ENCODE measurements at regions not wholly inside any gene's neighbourhood (a gene's known extent, or its start where the extent isn't known, plus 50 kb on each side); places are given as distances from the start of the nearest gene placed in this dataset.

DNA sequence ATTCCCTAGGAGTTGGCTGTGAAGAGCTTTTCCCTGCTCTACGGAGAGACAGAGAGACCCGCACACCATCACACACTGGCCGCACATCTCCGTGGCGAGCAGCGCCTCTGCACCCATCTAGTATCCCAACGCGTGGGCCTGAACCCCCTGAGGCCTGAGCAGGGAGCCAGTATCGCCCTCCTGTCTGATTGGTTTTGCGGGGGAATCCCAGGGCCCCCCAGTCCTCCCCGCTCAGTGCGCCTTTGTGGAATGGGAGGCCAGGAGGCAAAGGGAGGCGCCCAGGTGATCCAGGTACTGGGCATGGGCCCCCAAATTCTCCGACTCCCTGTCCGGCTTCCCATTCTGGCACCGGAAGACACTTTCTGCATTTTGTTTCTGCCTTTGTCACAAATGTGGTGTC lies 344.3 kb downstream of the GLRX3 start:
- DNase-seq (ENCODE audit: low spot score): no peak
- no peak for TF ChIP-seq EZH2phosphoT487 (IDR thresholded peaks at IDR 0.05; ENCODE audit: borderline replicate concordance, low read depth, low read length)
- TF ChIP-seq, protein P1, sequence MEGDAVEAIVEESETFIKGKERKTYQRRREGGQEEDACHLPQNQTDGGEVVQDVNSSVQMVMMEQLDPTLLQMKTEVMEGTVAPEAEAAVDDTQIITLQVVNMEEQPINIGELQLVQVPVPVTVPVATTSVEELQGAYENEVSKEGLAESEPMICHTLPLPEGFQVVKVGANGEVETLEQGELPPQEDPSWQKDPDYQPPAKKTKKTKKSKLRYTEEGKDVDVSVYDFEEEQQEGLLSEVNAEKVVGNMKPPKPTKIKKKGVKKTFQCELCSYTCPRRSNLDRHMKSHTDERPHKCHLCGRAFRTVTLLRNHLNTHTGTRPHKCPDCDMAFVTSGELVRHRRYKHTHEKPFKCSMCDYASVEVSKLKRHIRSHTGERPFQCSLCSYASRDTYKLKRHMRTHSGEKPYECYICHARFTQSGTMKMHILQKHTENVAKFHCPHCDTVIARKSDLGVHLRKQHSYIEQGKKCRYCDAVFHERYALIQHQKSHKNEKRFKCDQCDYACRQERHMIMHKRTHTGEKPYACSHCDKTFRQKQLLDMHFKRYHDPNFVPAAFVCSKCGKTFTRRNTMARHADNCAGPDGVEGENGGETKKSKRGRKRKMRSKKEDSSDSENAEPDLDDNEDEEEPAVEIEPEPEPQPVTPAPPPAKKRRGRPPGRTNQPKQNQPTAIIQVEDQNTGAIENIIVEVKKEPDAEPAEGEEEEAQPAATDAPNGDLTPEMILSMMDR (conservative IDR thresholded peaks at IDR 0.05; ENCODE audit: low read length): no peak
- intact Hi-C loops (cut with micrococcal nuclease; ENCODE audit: unreplicated experiment): no loop called here
- H3K4me3 ChIP-seq (ENCODE audit: low read depth, low read length, poor library complexity, severe bottlenecking): no peak overlapping the region
- H3K4me1 ChIP-seq (ENCODE audit: insufficient read depth, low read length, poor library complexity, severe bottlenecking): no peaks in the 10 kb centered on the region
- no peak overlapping the region for H3K27ac ChIP-seq (ENCODE audit: low read depth, low read length, poor library complexity, severe bottlenecking)
- no peak overlapping the region for H3K4me2 ChIP-seq (ENCODE audit: low read length)
- no peak overlapping the region for H2AFZ ChIP-seq (ENCODE audit: low read length)
- no peaks in the 10 kb centered on the region for H3K9me2 ChIP-seq (ENCODE audit: insufficient read depth, low read length)
- BruUV-seq (replicated peaks): no TSS peak
- H3K9me3 ChIP-seq (ENCODE audit: low read length): no peaks in the 10 kb centered on the region
- no peaks in the 10 kb centered on the region for H3K36me3 ChIP-seq (ENCODE audit: insufficient read depth, low read length)
- CTCF ChIA-PET (ENCODE audit: unreplicated experiment): no interaction called here
- POLR2A ChIA-PET: no interaction called here
- no peaks in the 10 kb centered on the region for H4K20me1 ChIP-seq (ENCODE audit: insufficient read depth, low read length)
- no peaks in the 10 kb centered on the region for H3K79me2 ChIP-seq (ENCODE audit: insufficient read depth, low read depth, low read length)

DNA sequence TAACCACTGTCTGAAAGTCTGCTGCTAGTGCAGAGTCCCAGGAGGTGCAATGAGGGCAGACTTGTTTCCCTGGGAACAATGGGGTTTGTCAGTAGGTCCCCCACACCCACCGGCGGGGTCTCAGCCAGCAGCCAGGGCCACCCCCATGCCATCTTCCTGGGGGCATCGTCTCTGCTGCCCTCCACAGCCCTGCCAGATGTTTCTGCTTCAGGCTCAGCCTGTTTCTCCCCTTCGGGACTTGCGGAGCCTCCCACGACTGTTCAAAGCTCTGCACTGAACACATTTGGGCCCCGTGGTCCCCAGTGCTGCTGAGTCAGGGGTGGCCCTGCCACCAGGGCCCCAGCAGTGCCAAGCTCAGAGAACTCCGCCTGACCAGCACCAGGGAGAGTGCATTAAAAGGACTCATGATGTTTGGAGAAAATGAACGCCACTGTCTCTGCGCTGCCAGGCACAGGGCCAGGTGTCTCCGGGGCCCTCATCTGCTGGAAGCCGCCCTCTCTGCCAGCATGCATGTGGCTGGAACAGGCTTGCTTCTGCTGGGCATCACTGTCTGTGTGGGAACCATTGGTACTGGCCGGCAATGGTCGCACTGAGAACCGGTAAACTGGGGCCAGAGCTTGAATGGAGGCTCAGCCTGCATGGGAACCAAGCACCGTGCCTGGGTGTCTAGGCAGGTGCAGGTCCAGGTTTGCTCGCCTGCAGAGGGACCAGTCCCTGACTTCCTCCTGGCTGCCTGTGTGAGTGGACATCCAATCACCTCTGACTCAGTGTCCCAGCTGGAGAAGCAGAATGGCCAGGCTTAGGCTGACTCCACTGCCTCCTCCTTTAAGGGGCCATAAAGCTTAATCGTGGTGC lies 345.1 kb downstream of the GLRX3 start:
- Histone ChIP-seq H4K20me1 (ENCODE audit: insufficient read depth, low read length) (no peaks in the 10 kb centered on the region), H3K9me2 (ENCODE audit: insufficient read depth, low read length) (no peaks in the 10 kb centered on the region), H3K27ac (ENCODE audit: low read depth, low read length, poor library complexity, severe bottlenecking) (no peak overlapping the region), H3K4me3 (ENCODE audit: low read depth, low read length, poor library complexity, severe bottlenecking) (no peak overlapping the region), H3K79me2 (ENCODE audit: insufficient read depth, low read depth, low read length) (no peaks in the 10 kb centered on the region), H3K4me1 (ENCODE audit: insufficient read depth, low read length, poor library complexity, severe bottlenecking) (no peaks in the 10 kb centered on the region), H3K9me3 (ENCODE audit: low read length) (no peaks in the 10 kb centered on the region), H3K36me3 (ENCODE audit: insufficient read depth, low read length) (no peaks in the 10 kb centered on the region), H3K4me2 (ENCODE audit: low read length) (no peak overlapping the region), H2AFZ (ENCODE audit: low read length) (no peak overlapping the region)
- POLR2A ChIA-PET: no interaction called here
- no TSS peak for BruUV-seq (replicated peaks)
- intact Hi-C loops (cut with micrococcal nuclease; ENCODE audit: unreplicated experiment): no loop called here
- CTCF ChIA-PET (ENCODE audit: unreplicated experiment): no interaction called here
- TF ChIP-seq, protein P1 (conservative IDR thresholded peaks at IDR 0.05; ENCODE audit: low read length): no peak
- no peak for TF ChIP-seq EZH2phosphoT487 (IDR thresholded peaks at IDR 0.05; ENCODE audit: borderline replicate concordance, low read depth, low read length)
- no peak for DNase-seq (ENCODE audit: low spot score)

DNA sequence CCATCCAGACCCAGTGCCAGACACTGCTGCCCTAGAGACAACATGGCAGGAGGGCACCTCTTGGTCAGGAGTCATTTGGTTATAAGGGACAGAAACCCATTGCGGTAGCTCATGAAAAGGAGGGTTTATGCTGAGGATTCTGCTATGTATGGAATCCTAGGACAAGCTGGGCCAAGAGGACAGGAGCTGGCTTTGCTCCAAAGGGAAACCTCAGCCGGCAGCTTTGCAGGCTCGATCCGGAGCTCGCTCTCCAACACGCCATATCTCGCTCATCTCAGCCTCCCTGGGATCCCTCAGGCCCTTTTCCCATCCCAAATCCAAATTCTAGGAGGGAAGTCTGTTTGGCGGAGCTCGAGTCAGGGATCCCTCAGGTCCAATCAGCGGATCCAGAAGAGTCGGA lies 345.7 kb downstream of the GLRX3 start:
- BruUV-seq (replicated peaks): no TSS peak
- H4K20me1 ChIP-seq (ENCODE audit: insufficient read depth, low read length): no peaks in the 10 kb centered on the region
- TF ChIP-seq, protein P1 (conservative IDR thresholded peaks at IDR 0.05; ENCODE audit: low read length): no peak
- no peak for TF ChIP-seq EZH2phosphoT487 (IDR thresholded peaks at IDR 0.05; ENCODE audit: borderline replicate concordance, low read depth, low read length)
- H3K9me2 ChIP-seq (ENCODE audit: insufficient read depth, low read length): no peaks in the 10 kb centered on the region
- no peak overlapping the region for H3K4me2 ChIP-seq (ENCODE audit: low read length)
- no peak overlapping the region for H3K27ac ChIP-seq (ENCODE audit: low read depth, low read length, poor library complexity, severe bottlenecking)
- ChIA-PET POLR2A (no interaction called here), CTCF (ENCODE audit: unreplicated experiment) (no interaction called here)
- H3K4me3 ChIP-seq (ENCODE audit: low read depth, low read length, poor library complexity, severe bottlenecking): no peak overlapping the region
- intact Hi-C loops (cut with micrococcal nuclease; ENCODE audit: unreplicated experiment): no loop called here
- no peaks in the 10 kb centered on the region for H3K9me3 ChIP-seq (ENCODE audit: low read length)
- H3K4me1 ChIP-seq (ENCODE audit: insufficient read depth, low read length, poor library complexity, severe bottlenecking): no peaks in the 10 kb centered on the region
- no peak overlapping the region for H2AFZ ChIP-seq (ENCODE audit: low read length)
- no peaks in the 10 kb centered on the region for H3K79me2 ChIP-seq (ENCODE audit: insufficient read depth, low read depth, low read length)
- H3K36me3 ChIP-seq (ENCODE audit: insufficient read depth, low read length): no peaks in the 10 kb centered on the region
- DNase-seq (ENCODE audit: low spot score): no peak
